Stomach (tissue), 4 donors: ENCODE measurements at regions not wholly inside any gene's neighbourhood (a gene's known extent, or its start where the extent isn't known, plus 50 kb on each side); places are given as distances from the start of the nearest gene placed in this dataset.

ENCODE experiments used
- CTCF ChIP-seq, 7 experiments: fragments of 450-650 bp in 4 of 7; fragments of 200-600 bp in 3 of 7; sonication (generic) in 3 of 7; IDR thresholded peaks; one replicate each; pipeline ENCODE4 v1.5.1; 2016 to 2019; ENCODE audit warnings: antibody characterized with exemption in 7 of 7, control low read depth in 2 of 7, mild to moderate bottlenecking in 1 of 7
- EP300 ChIP-seq: sonication (generic); formaldehyde crosslinking; IDR thresholded peaks from one replicate; pipeline ENCODE4 v1.6.1; 2017; ENCODE audit warnings: antibody characterized with exemption
- POLR2A ChIP-seq, 4 donors: fragments of 450-650 bp; IDR thresholded peaks; one replicate each; pipeline ENCODE4 v1.6.1; 2016; ENCODE audit warnings: antibody characterized with exemption in 4 of 4, control low read depth in 2 of 4, mild to moderate bottlenecking in 1 of 4, moderate library complexity in 1 of 4

GRCh38 chr9:28394774-28395173, 821.5 kb upstream of the C9orf72 start:
- no peak for TF ChIP-seq EP300
- no peak for TF ChIP-seq POLR2A (IDR thresholded peaks at IDR 0.05)
- no peak for TF ChIP-seq CTCF (IDR thresholded peaks at IDR 0.05)
